H4 (cell line): ENCODE measurements at regions not wholly inside any gene's neighbourhood (a gene's known extent, or its start where the extent isn't known, plus 50 kb on each side); places are given as distances from the start of the nearest gene placed in this dataset.
A peak's percentile ranks its signal among the peaks of the same experiment; 100 is the strongest.
"Not testable (repeated sequence)": the region's sequence is repeated elsewhere in the genome, so short reads cannot be mapped to it uniquely, and the experiment has no call there.

ENCODE experiments used
- DNase-seq: peaks from one replicate; pipeline ENCODE4 v3.0.0-alpha.2; 2015; ENCODE audit warnings: low spot score

GRCh38 chrX:13186643-13187042 lies 133.2 kb downstream of the ATXN3L start:
- DNase-seq = not testable (repeated sequence)

GRCh38 chrX:13180807-13181206 lies 136.4 kb upstream of the FAM9C start:
- DNase-seq = peak; percentile 51

GRCh38 chrX:13179586-13179985 lies 135.2 kb upstream of the FAM9C start:
- no peak for DNase-seq

- DNase-seq = no peak
Measured at GRCh38 chrX:13179100-13179499, 134.7 kb upstream of the FAM9C start.

GRCh38 chrX:13177921-13178566 lies 133.6 kb upstream of the FAM9C start:
- DNase-seq = no peak

- DNase-seq = no peak
Measured at GRCh38 chrX:13175056-13175455, 130.6 kb upstream of the FAM9C start.

GRCh38 chrX:13170966-13171558 lies 126.6 kb upstream of the FAM9C start:
- no peak for DNase-seq

- DNase-seq = no peak
Measured at GRCh38 chrX:13169684-13170083, 125.3 kb upstream of the FAM9C start.

GRCh38 chrX:13168269-13168668 lies 123.8 kb upstream of the FAM9C start:
- DNase-seq = no peak

GRCh38 chrX:13167481-13168231 lies 123.2 kb upstream of the FAM9C start:
- peak; percentile 6 for DNase-seq

- DNase-seq = no peak
Measured at GRCh38 chrX:13165266-13166189, 121.1 kb upstream of the FAM9C start.

- no peak for DNase-seq
Measured at GRCh38 chrX:13164611-13165010, 120.2 kb upstream of the FAM9C start.

- DNase-seq = no peak
Measured at GRCh38 chrX:13162772-13163410, 118.5 kb upstream of the FAM9C start.

- no peak for DNase-seq
Measured at GRCh38 chrX:13159886-13160285, 115.5 kb upstream of the FAM9C start.

- no peak for DNase-seq
Measured at GRCh38 chrX:13158911-13159310, 114.5 kb upstream of the FAM9C start.

GRCh38 chrX:13155550-13155949 lies 111.1 kb upstream of the FAM9C start:
- DNase-seq = not testable (repeated sequence)

GRCh38 chrX:13153796-13154195 lies 109.4 kb upstream of the FAM9C start:
- no peak for DNase-seq

GRCh38 chrX:13152518-13153185 lies 108.2 kb upstream of the FAM9C start:
- DNase-seq = no peak

- DNase-seq = no peak
Measured at GRCh38 chrX:13151828-13152517, 107.6 kb upstream of the FAM9C start.

GRCh38 chrX:13149702-13150350 lies 105.4 kb upstream of the FAM9C start:
- DNase-seq = no peak
